NCI-H2171 treated with DMSO at 0.1 percent for 48 hours (cell line): ENCODE measurements at regions not wholly inside any gene's neighbourhood (a gene's known extent, or its start where the extent isn't known, plus 50 kb on each side); places are given as distances from the start of the nearest gene placed in this dataset.
A peak's percentile ranks its signal among the peaks of the same experiment; 100 is the strongest.
"Not testable (repeated sequence)": the region's sequence is repeated elsewhere in the genome, so short reads cannot be mapped to it uniquely, and the experiment has no call there.

Experiments
- DNase-seq: peaks from one replicate; lab custom pipeline; 2025; lab: John Stamatoyannopoulos, UW

DNA sequence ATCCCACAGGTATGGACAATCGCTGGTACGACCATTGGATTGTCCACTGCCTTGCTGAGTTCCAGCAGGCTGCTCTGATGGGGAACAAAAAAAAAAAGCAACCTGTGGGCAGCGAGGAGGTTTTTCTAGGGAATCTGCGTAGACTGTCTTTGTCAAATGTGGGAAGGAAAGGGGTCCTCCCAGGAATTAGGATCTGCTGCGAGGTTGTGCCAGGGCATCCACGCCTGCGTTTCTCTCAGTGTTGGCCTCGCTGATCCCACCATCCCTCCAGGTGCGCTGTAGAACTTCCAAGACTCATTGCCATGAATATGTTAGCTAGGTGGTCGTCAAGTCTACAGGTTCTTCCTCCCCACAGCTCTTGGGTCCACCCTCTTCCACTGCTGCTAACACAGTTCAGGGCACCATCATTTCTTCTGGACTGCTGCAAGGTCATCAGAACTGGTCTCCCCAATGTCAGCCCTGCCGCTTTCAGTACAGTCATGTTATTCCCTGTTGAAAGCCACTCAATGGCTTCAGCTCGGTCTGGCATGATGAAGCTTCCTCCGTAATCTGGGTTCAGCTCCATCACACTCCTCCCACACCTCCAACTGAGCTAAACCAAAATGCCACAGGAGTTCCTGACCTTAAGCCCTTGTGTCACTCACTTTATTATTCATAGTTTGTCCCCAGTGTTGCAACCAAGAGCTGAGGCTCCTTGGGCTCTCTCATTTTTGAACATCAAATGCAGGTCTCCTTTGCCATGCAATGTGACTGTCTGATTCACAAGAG lies 79.5 kb upstream of the DMRT1 start:
- no peak for DNase-seq

DNA sequence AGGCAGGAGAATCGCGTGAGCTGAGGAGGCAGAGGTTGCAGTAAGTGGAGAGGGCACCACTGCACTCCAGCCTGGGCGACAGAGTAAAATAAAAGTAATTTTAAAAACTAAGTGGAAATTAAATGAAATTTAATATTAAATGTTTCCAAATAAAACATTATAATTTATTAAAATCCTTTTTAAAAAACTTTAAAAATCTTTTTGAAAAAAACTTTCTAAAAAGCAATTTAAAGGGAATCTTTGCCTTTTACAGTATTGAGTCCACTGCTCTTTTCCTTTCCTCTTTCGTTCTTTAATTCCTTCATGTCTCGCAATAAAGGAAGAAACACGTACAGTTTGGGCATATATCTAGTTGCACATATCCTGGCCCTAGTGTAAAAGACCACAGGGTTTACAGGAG lies 77.8 kb upstream of the DMRT1 start:
- DNase-seq: no peak

DNA sequence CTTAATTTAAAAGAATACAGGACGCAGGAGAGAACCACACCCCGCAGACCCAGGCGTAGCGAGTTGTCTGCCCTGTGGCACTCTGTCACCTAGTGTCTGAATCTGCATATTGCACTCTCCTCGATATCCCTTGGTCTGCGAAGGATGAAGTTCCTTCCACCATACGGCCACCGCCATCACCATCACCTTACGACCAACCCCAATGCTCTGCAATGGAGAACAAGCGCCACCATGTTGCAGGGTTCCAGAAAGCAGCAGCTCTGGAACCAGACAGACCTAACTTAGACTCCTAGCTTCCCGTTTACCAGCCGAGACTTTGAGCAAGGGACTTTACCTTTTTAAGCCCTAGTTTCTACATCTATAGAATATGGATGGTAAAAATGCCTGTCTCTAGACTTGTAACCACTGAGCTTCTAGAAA lies 77.4 kb upstream of the DMRT1 start:
- peak; percentile 86 for DNase-seq

DNA sequence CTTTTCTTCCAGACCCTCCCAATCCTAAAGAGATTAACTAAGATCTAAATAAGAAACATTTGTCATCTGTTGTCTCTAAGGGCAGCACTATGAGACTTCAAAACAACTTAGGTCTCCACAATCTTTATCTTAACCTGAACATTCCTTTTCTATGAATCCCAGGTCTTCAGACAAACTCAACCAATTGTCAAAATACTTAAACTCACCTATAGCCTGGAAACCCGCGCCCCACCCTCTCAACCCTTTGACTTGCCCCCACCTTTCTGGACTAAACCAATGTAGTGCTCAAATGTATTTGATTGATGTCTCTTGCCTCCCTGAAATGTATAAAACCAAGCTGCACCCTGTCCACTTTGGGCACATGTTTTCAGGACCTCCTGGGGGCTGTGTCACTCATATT lies 76.5 kb upstream of the DMRT1 start:
- DNase-seq: no peak

DNA sequence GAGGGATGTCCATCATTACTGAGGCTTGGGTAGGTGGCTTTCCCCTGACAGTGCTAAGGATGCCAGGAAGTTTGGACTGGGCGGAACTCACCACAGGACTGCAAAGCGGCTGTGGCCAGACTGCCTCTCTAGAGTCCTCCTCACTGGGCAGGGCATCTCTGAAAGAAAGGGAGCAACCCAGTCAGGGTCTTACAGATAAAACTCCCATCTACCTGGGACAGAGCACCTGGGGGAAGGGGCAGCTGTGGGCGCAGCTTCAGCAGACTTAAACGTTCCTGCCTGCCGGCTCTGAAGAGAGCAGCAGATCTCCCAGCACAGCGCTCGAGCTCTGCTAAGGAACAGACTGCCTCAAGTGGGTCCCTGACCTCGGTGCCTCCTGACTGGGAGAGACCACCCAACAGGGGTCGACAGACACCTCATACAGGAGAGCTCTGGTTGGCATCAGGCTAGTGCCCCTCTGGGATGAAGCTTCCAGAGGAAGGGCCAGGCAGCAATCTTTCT lies 74.4 kb upstream of the DMRT1 start:
- not testable (repeated sequence) for DNase-seq

DNA sequence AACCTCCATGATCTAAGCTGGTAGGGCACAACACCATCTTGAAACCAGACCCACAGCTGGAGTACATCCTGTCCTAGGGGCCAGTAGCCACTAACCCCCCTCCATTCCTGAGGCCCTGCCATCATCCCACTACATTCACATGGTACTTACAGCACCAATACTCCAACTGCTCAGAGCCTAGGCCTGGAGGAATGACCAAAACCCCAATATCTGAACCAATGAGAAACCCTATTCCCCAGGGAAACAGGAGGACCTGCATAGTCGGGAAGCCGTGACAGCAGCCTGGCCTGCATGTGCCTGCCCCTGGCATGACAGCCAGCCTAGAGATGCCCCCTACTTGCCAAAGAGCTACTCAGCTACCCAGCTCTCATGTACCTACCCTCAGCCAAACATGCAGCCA lies 65.4 kb upstream of the DMRT1 start:
- no peak for DNase-seq

DNA sequence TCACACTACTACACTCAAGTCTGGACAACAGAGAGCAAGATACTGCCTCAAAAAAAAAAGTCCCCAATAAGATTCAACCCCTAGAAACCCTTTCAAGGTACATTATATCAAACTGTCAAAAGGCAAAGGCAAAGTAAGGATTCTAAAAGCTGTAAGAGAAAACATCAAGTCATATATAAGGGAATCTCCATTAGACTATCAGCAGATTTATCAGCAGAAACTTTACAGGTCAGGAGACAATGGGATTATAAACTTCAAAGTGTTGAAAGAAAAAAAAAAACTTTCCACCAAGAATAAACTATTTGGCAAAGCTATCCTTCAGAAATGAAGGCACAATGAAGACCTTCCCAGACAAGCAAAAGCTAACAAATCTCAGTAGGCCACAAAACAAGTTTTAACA lies 63.5 kb upstream of the DMRT1 start:
- DNase-seq: no peak

DNA sequence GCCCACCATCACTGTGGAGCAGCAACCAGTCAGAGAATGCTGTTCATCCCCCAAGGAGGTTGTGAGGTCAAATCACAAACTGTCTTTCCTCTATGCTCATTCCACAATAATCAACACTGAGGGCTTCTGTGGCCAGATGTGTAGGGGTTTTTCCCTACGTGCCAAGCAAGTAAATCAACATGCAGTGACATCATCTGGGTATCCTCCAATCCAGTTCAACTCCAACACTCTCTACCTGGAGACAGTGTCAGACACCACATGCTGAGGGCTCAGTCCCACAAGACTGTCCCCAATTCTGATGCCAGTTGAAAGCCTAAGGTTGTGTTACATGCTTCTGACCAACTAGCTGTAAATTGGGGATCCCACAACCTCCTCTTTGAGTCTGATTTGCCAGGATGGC lies 57.3 kb upstream of the DMRT1 start:
- DNase-seq: no peak

DNA sequence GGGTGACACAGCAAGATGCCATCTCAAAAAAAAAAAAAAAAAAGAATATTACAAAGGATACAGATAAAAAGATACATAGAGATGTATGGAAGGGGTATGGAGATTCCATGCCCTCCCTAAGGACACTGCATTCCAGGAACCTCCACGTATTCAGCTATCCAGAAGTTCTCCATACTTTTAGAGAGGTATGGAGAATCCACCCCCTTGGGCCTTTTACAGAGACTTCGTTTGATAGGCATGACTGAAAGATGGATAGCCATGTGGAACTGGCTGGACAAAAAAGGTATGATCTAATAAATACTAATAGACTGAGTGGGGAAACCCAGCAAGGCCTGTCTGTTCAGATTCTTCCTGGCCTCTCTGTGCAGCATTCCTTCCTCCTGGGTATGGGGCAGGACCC lies 56.6 kb upstream of the DMRT1 start:
- DNase-seq: no peak

DNA sequence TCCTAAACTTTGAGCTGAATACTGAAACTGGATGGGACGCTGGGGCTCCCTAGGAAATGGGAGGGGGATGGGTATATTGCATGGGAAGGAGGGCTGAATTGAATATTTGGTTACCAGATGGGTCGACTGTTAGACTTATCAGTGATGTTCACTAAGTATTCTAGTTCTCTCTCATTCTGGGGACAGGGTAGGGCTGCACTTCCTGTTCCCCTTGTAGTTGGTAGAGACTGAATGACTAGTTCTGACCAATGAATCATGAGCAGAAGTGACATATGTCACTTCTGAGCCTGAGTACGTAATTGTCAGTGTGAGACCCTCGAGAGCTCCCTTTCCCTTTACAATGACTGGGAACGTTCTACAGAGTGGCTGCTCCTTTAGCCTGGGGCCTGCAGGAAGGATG lies 55.5 kb upstream of the DMRT1 start:
- DNase-seq: no peak

DNA sequence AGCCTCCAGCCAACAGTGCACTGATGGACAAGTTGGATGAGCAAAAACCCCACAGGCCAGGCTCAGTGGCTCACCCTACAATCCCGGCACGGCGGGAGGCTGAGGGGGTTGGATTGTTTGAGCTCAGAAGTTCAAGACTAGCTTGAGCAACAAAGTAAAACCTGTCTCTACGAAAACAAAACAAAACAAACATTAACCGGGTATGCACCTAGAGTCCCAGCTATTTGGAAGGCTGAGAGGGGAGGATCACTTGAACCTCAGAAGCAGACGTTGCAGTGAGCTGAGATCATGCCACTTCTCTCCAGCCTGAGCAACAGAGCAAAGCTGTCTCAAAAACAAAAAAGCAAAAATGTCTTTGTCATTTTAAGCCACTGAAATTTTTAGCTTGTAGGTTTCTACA lies 55.1 kb upstream of the DMRT1 start:
- DNase-seq: no peak

DNA sequence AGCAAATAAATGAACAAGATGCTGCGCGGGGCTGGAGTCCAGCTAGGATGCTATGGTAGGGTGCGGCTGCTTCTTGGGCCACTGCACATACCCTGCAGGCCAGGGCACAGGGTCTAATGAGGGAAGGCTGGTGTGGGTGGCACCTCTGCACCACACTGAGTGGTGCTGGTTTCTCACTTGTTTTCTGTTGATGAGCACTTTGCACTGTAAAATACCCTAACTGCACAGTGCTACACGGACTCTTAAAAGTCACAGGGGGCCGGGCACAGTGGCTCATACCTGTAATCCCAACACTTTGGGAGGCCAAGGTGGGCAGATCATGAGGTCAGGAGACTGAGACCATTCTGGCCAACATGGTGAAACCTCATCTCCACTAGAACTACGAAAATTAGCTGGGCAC lies 52.7 kb upstream of the DMRT1 start:
- no peak for DNase-seq
